K562 (cell line): ENCODE measurements at regions not wholly inside any gene's neighbourhood (a gene's known extent, or its start where the extent isn't known, plus 50 kb on each side); places are given as distances from the start of the nearest gene placed in this dataset.

Experiments used
- ATAC-seq: fragments of 200-7000 bp; cut with Tn5 transposase; 3 replicates; pipeline ENCODE4 v1.9.1; 2020; ENCODE audit warnings: moderate library complexity
- BruUV-seq: library from RNA; stranded (reverse); fragments of 400-500 nt; replicated peaks from 2 replicates; lab custom pipeline; 2021; lab: Mats Ljungman, UMichigan
- CTCF ChIA-PET: fragments of 300-600 bp; formaldehyde crosslinking; extraction: SDS; loops from one replicate; lab custom pipeline; 2021; ENCODE audit warnings: low intra/inter-chr PET ratio; lab: Yijun Ruan, JAX
- POLR2A ChIA-PET: fragments of 300-600, 350-650 bp; sonication (Branson Sonifier 250); formaldehyde crosslinking; extraction: SDS; loops from one replicate; lab custom pipeline; 2021; ENCODE audit warnings: antibody characterized with exemption, inconsistent platforms; lab: Yijun Ruan, JAX
- DNase-seq, 4 experiments: peaks; one replicate each; pipeline versions ENCODE4 v3.0.0 to v3.0.0-alpha.2; 2011 to 2018; ENCODE audit warnings: low spot score in 3 of 4, mixed read lengths in 3 of 4; ENCODE audit errors: extremely low read depth in 1 of 4
- FAIRE-seq: peaks from 2 replicates; lab custom pipeline; 2011; peaks lifted over from hg19 to GRCh38; lab: Jason Lieb, UNC
- H2AFZ ChIP-seq: 2 replicates; pipeline ENCODE4 v1.6.0; 2011; ENCODE audit warnings: low read depth, low read length, control low read depth, inconsistent platforms
- H3K27ac ChIP-seq: fragments of 200-600 bp; 3 replicates; pipeline ENCODE4 v1.8.0; 2011; ENCODE audit warnings: low read depth, mild to moderate bottlenecking, control low read depth, inconsistent platforms, low read length, moderate library complexity, mixed read lengths; ENCODE audit errors: extremely low read depth
- H3K27me3 ChIP-seq, 2 experiments: fragments of 300-600 bp in 1 of 2; 2 replicates in 1 of 2; 3 replicates in 1 of 2; pipeline versions ENCODE4 v1.6.0 to v1.8.0; 2011; ENCODE audit warnings: inconsistent platforms in 2 of 2, low read length in 2 of 2, mild to moderate bottlenecking in 1 of 2, mixed read lengths in 1 of 2, moderate library complexity in 1 of 2; ENCODE audit not compliant: control insufficient read depth in 2 of 2, insufficient read depth in 2 of 2
- H3K36me3 ChIP-seq: fragments of 300-600 bp; 3 replicates; pipeline ENCODE4 v1.8.0; 2011; ENCODE audit warnings: mild to moderate bottlenecking, low read length, inconsistent platforms; ENCODE audit not compliant: control insufficient read depth, insufficient read depth
- H3K4me1 ChIP-seq, 2 experiments: fragments of 200-600 bp in 1 of 2; replicated peaks in 1 of 2; 2 replicates in 1 of 2; 3 replicates in 1 of 2; pipeline versions ENCODE4 v1.5.1 to v1.8.0; 2011; ENCODE audit warnings: inconsistent platforms in 2 of 2, low read length in 2 of 2, mild to moderate bottlenecking in 1 of 2, mixed read lengths in 1 of 2, moderate library complexity in 1 of 2; ENCODE audit not compliant: control insufficient read depth in 2 of 2, insufficient read depth in 2 of 2
- H3K4me2 ChIP-seq: 2 replicates; pipeline ENCODE4 v1.6.1; 2011; ENCODE audit warnings: low read length, control low read depth, inconsistent platforms, mixed read lengths; ENCODE audit not compliant: insufficient read depth
- H3K4me3 ChIP-seq: fragments of 200-600 bp; sonication (generic), shearing (Covaris generic); 2 replicates; pipeline ENCODE4 v1.5.1; 2016; ENCODE audit warnings: control low read depth, inconsistent platforms
- H3K79me2 ChIP-seq: fragments of 200-600 bp; 3 replicates; pipeline ENCODE4 v1.8.0; 2011; ENCODE audit warnings: low read length, inconsistent platforms; ENCODE audit not compliant: control insufficient read depth, insufficient read depth
- H3K9ac ChIP-seq, 2 experiments: 2 replicates each; pipeline versions ENCODE4 v1.6.0 to v1.6.1; 2011; ENCODE audit warnings: low read depth in 2 of 2, low read length in 2 of 2, control low read depth in 1 of 2, inconsistent platforms in 1 of 2, mild to moderate bottlenecking in 1 of 2, mixed read lengths in 1 of 2; ENCODE audit not compliant: insufficient read depth in 1 of 2
- H3K9me1 ChIP-seq: one replicate; pipeline ENCODE4 v1.6.0; 2011; ENCODE audit warnings: inconsistent platforms, mild to moderate bottlenecking, low read length, moderate library complexity; ENCODE audit not compliant: control insufficient read depth, insufficient read depth
- H3K9me3 ChIP-seq: replicated peaks from 2 replicates; pipeline ENCODE4 v1.5.1; 2011; ENCODE audit warnings: low read depth, low read length, inconsistent platforms; ENCODE audit not compliant: control insufficient read depth, insufficient read depth
- H4K20me1 ChIP-seq: replicated peaks from 2 replicates; pipeline ENCODE4 v1.6.1; 2011; ENCODE audit warnings: low read length, inconsistent platforms, mixed read lengths; ENCODE audit not compliant: control insufficient read depth, insufficient read depth
- BACH1 ChIP-seq: fragments of 200-800 bp; sonication (Bioruptor generic); IDR thresholded peaks from 2 replicates; pipeline ENCODE4 v1.6.1; 2016; ENCODE audit warnings: missing genetic modification characterization, missing compliant biosample characterization
- HDAC8 ChIP-seq: fragments of 450-650 bp; IDR thresholded peaks from 2 replicates; pipeline ENCODE4 v1.6.1; 2016; ENCODE audit warnings: mild to moderate bottlenecking, missing genetic modification characterization, moderate library complexity, missing compliant biosample characterization
- NR4A1 ChIP-seq, 2 experiments: fragments of 250-450 bp in 1 of 2; fragments of 450-650 bp in 1 of 2; sonication (Bioruptor Pico) in 1 of 2; IDR thresholded peaks; 2 replicates each; pipeline versions ENCODE4 v1.4.0 to v1.6.1; 2016 to 2020; ENCODE audit warnings: mild to moderate bottlenecking in 2 of 2, missing compliant biosample characterization in 1 of 2, missing genetic modification characterization in 1 of 2, moderate library complexity in 1 of 2
- RBM15 ChIP-seq: fragments of 200-400 bp; formaldehyde crosslinking; IDR thresholded peaks from 2 replicates; pipeline ENCODE4 v1.6.1; 2018; ENCODE audit warnings: mild to moderate bottlenecking, low read length, moderate library complexity; ENCODE audit not compliant: insufficient read depth
- SUPT5H ChIP-seq: fragments of 450-650 bp; IDR thresholded peaks from 2 replicates; pipeline ENCODE4 v1.6.1; 2016
- ZFP30 ChIP-seq: fragments of 250-450 bp; sonication (Bioruptor Pico); IDR thresholded peaks from 2 replicates; pipeline ENCODE4 v1.8.0; 2022; ENCODE audit warnings: moderate library complexity, mild to moderate bottlenecking, inconsistent platforms, borderline replicate concordance
- ZNF347 ChIP-seq: fragments of 450-650 bp; formaldehyde crosslinking; IDR thresholded peaks from 2 replicates; pipeline ENCODE4 v1.4.0; 2020; ENCODE audit warnings: low read depth, mild to moderate bottlenecking, moderate library complexity
- ZNF436 ChIP-seq: fragments of 250-450, 450-650 bp; sonication (Bioruptor Pico); formaldehyde crosslinking; IDR thresholded peaks from 2 replicates; pipeline ENCODE4 v1.7.0; 2020; ENCODE audit warnings: mild to moderate bottlenecking
- in situ Hi-C: fragments of 300-500 bp; cut with MboI; formaldehyde crosslinking; loops from 4 replicates; pipeline ENCODE4 v1.15.0; 2018; ENCODE audit warnings: inconsistent platforms, mixed read lengths
- intact Hi-C: fragments of 100-400 bp; cut with micrococcal nuclease; formaldehyde crosslinking; loops from 2 replicates; pipeline ENCODE4 v1.14.2; 2022
- TF ChIP-seq, protein P1 (sequence below): fragments of 250-450 bp; sonication (Bioruptor Pico); IDR thresholded peaks from 2 replicates; pipeline ENCODE4 v1.5.0; 2022; ENCODE audit warnings: mild to moderate bottlenecking
- TF ChIP-seq, protein P2 (sequence below): sonication (generic); formaldehyde crosslinking; IDR thresholded peaks from 2 replicates; pipeline ENCODE4 v1.8.0; 2022; ENCODE audit warnings: mild to moderate bottlenecking, missing genetic modification reagents
- TF ChIP-seq, protein P3 (sequence below): IDR thresholded peaks from 3 replicates; pipeline ENCODE4 v1.6.1; 2011; ENCODE audit warnings: borderline replicate concordance, mild to moderate bottlenecking, moderate library complexity; ENCODE audit not compliant: insufficient read length; ENCODE audit errors: extremely low read depth
- TF ChIP-seq, protein P4 (sequence below): fragments of 250-450 bp; sonication (Bioruptor Pico); IDR thresholded peaks from 2 replicates; pipeline ENCODE4 v1.8.0; 2021; ENCODE audit warnings: moderate library complexity, mild to moderate bottlenecking, inconsistent platforms
- TF ChIP-seq, protein P5 (sequence below): fragments of 450-650 bp; IDR thresholded peaks from 2 replicates; pipeline ENCODE4 v1.6.1; 2016

DNA sequence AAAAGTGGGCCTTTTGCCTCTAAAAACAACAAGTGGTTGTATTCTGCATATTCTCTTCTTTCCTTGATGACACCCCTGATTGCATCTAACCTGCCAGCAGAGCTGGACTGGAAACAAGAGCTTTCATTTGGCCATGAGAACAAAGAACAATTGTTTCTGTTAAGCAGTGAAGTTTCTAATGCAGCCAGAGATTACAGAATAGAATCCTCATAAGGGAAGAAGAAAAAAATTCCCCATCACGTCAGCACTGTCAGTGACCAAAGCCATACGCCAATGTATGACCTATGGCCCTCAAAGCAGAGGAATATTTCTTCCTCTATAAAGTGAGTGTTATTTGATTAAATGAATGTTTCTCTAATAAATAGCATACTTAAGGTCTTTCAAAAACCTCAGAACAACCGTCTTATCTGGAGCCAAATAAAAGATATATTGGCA, 529.1 kb upstream of the INTU start (continued):
- TF ChIP-seq, protein P1, sequence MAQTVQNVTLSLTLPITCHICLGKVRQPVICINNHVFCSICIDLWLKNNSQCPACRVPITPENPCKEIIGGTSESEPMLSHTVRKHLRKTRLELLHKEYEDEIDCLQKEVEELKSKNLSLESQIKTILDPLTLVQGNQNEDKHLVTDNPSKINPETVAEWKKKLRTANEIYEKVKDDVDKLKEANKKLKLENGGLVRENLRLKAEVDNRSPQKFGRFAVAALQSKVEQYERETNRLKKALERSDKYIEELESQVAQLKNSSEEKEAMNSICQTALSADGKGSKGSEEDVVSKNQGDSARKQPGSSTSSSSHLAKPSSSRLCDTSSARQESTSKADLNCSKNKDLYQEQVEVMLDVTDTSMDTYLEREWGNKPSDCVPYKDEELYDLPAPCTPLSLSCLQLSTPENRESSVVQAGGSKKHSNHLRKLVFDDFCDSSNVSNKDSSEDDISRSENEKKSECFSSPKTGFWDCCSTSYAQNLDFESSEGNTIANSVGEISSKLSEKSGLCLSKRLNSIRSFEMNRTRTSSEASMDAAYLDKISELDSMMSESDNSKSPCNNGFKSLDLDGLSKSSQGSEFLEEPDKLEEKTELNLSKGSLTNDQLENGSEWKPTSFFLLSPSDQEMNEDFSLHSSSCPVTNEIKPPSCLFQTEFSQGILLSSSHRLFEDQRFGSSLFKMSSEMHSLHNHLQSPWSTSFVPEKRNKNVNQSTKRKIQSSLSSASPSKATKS (CRISPR knock-in tag), result no peak
- TF ChIP-seq ZNF347 (CRISPR knock-in tag) (no peak), ZFP30 (CRISPR knock-in tag) (no peak), NR4A1 (CRISPR knock-in tag; IDR thresholded peaks at IDR 0.05) (no peak), NR4A1 (tag; IDR thresholded peaks at IDR 0.05) (no peak)
- TF ChIP-seq, protein P2, sequence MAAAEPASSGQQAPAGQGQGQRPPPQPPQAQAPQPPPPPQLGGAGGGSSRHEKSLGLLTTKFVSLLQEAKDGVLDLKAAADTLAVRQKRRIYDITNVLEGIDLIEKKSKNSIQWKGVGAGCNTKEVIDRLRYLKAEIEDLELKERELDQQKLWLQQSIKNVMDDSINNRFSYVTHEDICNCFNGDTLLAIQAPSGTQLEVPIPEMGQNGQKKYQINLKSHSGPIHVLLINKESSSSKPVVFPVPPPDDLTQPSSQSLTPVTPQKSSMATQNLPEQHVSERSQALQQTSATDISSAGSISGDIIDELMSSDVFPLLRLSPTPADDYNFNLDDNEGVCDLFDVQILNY (CRISPR knock-in tag), result no peak

DNA sequence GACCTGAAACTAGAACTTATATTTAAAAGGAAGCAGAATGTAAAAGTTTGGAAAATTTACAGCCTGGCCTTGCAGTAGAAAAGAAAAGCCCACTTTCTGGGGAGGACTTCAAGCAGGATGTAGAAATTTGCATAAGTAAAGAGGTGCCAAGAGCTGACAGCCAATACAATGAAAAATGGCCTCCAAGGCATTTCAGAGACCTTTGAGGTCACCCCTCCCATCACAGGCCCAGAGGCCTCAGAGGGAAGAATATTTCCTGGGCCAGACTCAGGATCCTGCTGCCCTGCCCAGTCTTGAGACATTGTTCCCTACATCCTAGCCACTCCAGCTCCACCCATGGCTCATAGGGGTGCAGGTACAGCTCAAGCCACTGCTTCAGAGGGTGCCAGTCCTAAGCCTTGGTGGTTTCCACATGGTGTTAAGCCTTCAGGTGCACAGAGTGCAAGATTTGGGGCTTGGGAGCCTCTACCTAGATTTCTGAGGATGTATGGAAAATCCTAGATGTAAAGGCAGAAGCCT, 518.9 kb upstream of the INTU start:
- no peak for FAIRE-seq
- no peak for ATAC-seq
- in situ Hi-C loops (no loop called here), intact Hi-C loops (no loop called here)
- no peak overlapping the region for H3K9ac ChIP-seq
- H2AFZ ChIP-seq, result no peak overlapping the region
- no peaks in the 10 kb centered on the region for H3K36me3 ChIP-seq
- POLR2A ChIA-PET, result no interaction called here
- H3K4me1 ChIP-seq, result no peaks in the 10 kb centered on the region
- no peaks in the 10 kb centered on the region for H3K27me3 ChIP-seq
- no peaks in the 10 kb centered on the region for H4K20me1 ChIP-seq
- CTCF ChIA-PET, result no interaction called here
- no peaks in the 10 kb centered on the region for H3K9me1 ChIP-seq
- H3K27ac ChIP-seq, result no peak overlapping the region
- no peak for DNase-seq
- no TSS peak for BruUV-seq
- no peaks in the 10 kb centered on the region for H3K79me2 ChIP-seq
- no peak overlapping the region for H3K4me3 ChIP-seq
- no peaks in the 10 kb centered on the region for H3K9me3 ChIP-seq
- H3K4me2 ChIP-seq, result no peak overlapping the region
- TF ChIP-seq BACH1 (tag) (no peak), HDAC8 (no peak), ZNF436 (no peak), RBM15 (no peak), SUPT5H (no peak)
- TF ChIP-seq, protein P3, sequence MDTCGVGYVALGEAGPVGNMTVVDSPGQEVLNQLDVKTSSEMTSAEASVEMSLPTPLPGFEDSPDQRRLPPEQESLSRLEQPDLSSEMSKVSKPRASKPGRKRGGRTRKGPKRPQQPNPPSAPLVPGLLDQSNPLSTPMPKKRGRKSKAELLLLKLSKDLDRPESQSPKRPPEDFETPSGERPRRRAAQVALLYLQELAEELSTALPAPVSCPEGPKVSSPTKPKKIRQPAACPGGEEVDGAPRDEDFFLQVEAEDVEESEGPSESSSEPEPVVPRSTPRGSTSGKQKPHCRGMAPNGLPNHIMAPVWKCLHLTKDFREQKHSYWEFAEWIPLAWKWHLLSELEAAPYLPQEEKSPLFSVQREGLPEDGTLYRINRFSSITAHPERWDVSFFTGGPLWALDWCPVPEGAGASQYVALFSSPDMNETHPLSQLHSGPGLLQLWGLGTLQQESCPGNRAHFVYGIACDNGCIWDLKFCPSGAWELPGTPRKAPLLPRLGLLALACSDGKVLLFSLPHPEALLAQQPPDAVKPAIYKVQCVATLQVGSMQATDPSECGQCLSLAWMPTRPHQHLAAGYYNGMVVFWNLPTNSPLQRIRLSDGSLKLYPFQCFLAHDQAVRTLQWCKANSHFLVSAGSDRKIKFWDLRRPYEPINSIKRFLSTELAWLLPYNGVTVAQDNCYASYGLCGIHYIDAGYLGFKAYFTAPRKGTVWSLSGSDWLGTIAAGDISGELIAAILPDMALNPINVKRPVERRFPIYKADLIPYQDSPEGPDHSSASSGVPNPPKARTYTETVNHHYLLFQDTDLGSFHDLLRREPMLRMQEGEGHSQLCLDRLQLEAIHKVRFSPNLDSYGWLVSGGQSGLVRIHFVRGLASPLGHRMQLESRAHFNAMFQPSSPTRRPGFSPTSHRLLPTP, result no peak
- TF ChIP-seq, protein P4, sequence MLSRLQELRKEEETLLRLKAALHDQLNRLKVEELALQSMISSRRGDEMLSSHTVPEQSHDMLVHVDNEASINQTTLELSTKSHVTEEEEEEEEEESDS (CRISPR knock-in tag), result no peak
- TF ChIP-seq, protein P5, sequence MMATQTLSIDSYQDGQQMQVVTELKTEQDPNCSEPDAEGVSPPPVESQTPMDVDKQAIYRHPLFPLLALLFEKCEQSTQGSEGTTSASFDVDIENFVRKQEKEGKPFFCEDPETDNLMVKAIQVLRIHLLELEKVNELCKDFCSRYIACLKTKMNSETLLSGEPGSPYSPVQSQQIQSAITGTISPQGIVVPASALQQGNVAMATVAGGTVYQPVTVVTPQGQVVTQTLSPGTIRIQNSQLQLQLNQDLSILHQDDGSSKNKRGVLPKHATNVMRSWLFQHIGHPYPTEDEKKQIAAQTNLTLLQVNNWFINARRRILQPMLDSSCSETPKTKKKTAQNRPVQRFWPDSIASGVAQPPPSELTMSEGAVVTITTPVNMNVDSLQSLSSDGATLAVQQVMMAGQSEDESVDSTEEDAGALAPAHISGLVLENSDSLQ, result no peak
